HUDEP-2 (cell line): ENCODE measurements at regions not wholly inside any gene's neighbourhood (a gene's known extent, or its start where the extent isn't known, plus 50 kb on each side); places are given as distances from the start of the nearest gene placed in this dataset.
"Not testable (repeated sequence)": the region's sequence is repeated elsewhere in the genome, so short reads cannot be mapped to it uniquely, and the experiment has no call there.

Experiments used
- DNase-seq, 76 experiments: peaks; one replicate each; lab custom pipeline; 2025; ENCODE audit not compliant: unreplicated experiment in 76 of 76; lab: John Stamatoyannopoulos, UW

DNA sequence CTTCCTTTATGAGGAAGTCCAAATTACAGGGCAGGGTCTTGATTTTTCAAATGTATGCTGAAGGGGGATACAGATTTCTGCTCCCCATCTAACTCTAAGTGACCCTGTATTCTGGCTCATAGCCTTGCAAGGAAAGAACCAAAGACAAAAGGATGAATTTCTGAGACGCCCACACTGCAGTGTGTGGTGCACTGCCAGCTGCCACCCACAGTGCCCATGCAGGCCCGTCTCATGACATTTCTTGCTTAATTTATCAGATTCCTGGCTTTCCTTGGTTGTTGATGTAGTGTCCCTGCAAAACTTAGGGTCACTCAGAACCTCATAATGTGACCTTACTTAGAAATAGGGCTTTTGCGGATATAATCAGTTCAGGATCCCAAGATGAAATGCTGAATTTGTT, 68.0 kb downstream of the CBLN4 start:
- no peak for DNase-seq

DNA sequence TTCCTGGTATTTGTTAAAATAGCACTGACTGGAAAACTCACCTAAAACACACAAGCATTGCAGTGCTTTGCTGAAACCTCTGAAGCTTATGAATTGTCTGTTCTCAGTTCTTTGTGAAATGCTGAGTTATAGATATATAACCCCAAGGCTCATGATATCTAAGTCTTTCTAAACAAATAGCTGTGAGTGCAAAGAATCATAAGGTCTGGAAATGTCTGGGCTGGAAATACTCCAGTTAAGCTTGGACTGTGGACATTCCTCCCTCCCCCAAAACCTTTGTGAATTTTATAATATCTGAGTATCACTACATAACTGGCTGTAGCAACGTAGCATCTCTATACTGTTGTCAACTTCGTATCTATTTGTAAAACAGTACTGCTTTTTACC, 69.1 kb downstream of the CBLN4 start:
- DNase-seq = no peak

DNA sequence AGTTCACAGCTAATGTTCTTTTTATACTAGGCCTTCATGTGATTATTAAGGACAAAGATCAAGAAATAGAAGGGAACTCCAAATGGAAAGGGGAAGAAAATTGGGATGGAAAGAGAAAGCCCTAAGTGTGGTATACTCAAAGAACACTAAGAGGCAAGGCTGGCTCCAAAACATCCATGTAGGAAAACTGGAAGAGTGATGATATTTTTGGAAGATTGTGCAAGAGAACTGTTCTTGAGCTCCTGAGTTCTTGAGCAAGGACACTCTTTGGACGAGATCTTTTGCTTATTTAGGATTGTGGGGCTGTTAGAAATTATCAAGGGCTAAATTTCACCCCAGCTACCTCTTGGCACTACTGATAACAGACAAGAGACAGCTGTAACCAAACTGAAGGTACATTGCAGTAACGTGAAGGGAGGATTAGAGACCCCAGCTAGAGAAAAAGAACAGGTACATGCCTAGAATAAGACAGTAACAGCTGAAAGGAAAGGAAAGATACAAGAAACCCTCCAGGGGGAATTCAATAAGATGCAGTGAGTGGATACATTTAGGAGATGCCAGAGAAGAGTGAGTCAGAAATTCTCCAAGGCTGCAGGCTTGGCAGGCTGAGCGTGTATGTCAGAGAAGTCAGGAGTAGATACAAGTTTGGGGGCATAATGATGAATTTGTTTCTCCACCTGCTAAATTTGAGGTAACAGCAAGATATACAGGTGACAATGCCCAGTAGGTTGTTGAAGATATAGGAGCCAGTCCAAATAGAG, 69.7 kb downstream of the CBLN4 start:
- no peak for DNase-seq

DNA sequence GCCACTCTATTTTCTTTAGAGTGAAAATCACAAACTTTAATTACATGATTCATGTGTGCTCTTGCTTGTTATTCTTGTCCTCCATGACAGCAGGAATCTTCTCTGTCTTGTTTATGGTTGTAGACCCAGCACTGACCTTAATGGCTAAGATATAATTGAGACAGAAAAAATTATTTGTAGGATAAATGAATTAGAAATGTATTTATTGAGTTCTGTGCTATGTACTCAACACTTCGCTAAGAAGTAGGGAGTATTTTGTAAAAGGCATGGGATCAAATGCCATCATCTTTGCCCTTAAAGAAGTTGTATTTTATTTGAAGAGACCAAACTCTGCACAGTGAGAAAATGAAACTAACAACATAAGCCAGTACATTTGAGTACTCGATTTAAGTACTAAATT, 71.2 kb downstream of the CBLN4 start:
- DNase-seq = no peak

DNA sequence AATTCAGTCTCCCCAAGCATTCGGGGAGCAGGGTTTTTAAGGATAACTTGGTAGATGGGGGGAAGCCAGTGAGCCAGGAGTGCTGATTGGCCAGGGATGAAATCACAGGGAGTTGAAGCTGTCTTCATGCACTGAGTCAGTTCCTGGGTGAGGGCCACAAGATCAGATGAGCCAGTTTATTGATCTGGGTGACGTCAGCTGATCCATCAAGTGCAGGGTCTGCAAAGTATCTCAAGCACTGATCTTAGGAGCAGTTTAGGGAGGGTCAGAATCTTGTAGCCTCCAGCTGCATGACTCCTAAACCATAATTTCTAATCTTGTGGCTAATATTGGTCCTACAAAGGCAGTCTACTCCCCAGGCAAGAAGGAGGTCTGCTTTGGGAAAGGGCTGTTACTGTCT, 74.4 kb downstream of the CBLN4 start:
- not testable (repeated sequence) for DNase-seq

DNA sequence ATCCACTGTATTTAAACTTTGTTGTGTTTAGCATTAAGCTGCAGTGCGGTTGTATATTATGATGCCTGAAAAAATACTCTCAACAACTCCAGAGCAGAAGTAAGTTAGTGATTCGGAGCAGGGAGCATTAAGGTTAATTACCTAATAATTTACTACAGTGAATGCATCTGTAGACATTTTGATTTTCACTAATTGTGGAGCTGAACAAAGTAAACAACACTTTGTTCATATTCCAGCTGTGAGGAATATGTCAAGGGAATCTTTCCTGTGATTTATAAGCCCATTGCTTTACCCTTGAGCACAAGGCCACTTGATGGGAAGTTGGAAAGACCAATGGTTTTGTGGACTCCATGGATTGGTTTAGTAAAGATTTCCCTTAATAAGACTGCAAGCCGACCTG, 77.1 kb downstream of the CBLN4 start:
- DNase-seq = no peak

DNA sequence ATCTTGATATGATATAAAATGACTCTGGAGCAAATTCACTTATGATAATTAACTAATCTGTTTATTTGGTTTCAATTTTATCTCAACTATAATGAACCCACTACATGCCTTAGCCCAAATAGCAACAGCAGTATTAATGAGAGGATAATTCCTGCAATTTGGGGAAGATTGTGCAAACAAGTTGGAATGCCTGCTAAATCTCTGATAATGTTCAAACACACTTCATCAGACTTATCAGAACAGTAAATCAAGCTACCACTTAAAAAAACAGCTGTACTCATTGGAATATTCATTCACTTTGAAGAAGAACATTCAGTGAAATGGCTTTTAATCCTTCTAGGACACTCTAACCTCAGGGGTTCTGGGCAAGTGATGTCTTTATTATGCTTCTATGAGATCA, 85.4 kb downstream of the CBLN4 start:
- no peak for DNase-seq

DNA sequence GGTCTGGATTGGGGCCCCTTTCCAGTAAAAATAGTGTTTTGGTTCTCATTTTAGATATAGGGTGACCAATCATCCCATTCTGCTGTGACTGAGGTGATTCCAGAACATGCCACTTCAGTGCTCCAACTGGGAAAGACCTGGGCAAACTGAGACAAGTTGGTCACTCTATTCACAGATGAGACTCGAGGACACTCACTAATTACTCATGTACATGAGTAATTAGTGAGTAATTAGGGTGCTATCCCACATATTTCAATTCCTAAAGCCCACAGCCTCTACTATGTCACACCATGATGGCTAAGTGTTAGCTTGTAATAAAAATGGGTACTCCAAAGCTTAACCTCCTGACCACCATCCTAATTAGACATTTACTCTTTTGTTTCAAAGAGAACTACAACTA, 86.0 kb downstream of the CBLN4 start:
- DNase-seq = no peak

DNA sequence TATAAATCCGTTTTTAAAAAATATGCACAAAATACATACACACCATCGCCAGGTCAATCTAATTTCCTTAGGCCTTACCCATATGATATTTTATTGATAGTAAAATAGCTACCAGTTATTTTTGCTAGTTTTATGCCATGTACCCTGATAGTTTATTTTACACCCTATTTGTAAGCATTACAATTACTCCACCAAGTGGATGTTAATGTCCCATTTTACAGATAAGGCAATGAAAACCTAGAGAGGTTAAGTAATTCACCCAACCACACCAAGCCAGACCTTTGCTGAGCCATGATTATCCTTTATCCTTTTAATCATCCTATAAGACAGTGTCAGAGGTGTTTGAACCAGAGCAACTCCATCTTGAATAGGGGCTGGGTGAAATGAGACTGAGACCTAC, 86.8 kb downstream of the CBLN4 start:
- DNase-seq = no peak

DNA sequence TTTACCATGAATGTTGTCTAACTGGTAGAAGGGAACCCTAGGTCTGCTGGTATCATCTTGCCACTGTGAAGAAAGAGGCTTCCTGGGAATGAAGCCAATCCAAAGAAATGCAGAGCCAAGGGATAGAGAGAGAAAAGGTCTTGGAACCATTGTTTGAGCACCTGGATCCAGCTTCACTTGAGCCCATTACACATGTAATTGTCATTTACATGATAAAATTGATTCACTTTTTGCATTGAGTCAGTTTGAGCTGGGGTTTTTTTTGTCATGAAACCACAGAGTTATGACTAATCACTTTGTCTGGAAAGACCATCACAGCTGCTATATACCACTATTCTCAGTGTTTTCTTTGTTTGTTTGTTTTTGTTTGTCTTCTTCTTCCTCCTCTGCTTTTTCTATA, 112.3 kb downstream of the CBLN4 start:
- no peak for DNase-seq

DNA sequence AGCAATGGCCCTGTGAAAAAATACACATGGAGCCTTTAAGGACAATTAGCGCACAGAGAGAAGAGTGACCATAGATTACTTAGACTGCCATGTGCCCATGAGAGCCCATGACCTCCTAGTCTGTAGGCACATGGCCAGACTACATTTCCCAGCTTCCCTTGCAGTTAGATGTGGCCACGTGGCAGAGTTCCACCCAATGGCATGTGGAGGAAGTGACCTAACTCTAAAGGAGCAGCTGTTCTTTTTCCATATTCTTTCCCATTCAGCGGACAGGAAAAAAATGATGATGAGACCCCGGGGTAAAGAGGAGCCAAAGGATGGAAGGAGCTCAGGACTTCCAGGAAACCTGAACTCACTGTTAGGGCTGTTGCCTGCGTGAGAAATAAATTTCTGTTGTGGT, 116.6 kb downstream of the CBLN4 start:
- no peak for DNase-seq

DNA sequence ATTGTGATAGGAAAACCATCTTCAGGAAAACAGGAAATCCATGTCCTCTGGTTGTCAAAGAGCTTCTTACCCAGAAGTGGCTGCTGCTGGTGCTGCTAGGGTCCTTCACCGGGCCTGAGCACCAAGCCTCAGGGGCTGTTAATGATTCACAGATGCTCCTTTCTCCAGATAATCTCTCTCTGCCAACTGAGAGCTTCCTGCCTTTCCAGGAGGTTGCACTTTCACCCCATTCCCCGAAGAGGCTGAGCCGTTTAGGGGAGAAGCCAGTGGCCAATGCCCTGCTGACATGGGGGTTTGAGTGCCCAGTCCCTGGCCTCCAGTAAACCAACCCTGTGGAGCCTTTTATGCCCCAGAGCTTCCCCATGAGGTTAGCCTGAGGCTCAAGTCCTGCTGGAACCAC, 122.4 kb downstream of the CBLN4 start:
- DNase-seq = no peak

DNA sequence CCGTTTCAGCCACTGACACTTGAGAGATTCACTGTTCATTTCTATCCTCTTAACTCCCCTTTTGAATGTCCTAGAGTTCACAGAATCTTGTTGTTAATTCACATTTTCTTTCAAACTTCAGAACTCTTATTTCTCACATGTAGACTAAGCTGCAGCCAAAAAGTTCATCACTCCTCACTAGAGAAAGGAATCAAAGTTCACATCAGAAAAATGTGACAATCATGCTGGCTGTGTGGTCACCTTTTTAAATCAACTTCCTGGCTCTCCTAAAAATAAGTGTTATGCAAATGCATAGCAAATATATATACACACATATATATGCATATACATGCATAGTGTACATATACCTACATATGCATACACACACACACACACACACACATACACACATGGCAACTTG, 123.0 kb downstream of the CBLN4 start:
- DNase-seq = no peak

DNA sequence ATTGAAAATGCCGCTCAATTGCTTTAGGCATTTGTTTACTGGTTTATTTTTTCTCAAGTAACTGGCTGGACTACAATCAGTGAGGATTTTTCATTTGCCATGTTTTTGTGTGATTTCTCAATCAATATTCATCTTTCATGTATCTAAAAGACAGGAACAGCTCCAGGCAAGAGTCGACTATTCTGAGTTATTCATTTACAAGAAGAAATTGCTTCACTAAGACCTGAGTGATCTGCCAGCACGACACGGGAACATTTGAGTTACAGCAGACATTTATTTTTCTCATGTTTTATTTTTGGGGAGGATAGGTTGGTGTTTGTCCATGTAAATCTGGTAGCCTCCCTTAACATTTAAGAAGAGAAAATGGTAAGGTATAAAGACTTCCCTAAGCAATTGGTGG, 124.1 kb downstream of the CBLN4 start:
- no peak for DNase-seq

DNA sequence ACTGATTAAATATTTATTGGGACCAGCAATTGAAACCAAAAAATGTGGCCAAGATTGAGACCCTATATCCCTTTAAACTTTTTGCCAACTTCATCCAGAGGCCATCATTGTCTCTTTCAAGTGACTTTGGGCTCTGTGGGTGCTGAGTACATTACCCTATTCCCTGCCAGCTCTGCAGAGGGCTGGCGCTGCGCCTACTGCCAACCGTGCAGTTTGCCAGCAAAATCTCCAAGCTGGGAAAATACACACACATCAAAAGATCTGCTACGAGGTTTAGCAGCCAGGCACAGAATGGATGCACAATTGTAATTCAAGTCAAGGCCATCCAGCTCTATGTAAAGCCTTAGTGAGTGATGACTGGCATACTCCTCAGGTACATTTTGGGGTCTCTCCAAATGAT, 125.0 kb downstream of the CBLN4 start:
- no peak for DNase-seq

DNA sequence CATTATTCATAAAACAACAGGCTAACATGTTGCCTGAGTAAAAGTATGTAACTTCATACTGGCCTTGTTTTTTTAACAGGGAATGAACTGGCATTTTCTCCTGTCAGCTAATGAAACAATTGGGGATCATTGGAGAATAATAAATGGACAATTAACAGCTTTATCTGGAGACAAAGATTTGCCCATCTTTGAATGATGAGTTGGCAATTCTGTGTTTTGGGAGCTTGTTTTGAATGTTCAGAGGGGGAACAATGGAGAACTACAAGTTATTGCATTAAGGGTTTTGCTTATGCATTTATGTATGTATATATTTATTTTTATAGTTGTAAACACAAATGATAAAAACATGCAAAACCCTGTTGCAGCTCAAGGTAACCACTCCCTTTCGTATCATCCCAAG, 150.3 kb downstream of the CBLN4 start:
- no peak for DNase-seq

DNA sequence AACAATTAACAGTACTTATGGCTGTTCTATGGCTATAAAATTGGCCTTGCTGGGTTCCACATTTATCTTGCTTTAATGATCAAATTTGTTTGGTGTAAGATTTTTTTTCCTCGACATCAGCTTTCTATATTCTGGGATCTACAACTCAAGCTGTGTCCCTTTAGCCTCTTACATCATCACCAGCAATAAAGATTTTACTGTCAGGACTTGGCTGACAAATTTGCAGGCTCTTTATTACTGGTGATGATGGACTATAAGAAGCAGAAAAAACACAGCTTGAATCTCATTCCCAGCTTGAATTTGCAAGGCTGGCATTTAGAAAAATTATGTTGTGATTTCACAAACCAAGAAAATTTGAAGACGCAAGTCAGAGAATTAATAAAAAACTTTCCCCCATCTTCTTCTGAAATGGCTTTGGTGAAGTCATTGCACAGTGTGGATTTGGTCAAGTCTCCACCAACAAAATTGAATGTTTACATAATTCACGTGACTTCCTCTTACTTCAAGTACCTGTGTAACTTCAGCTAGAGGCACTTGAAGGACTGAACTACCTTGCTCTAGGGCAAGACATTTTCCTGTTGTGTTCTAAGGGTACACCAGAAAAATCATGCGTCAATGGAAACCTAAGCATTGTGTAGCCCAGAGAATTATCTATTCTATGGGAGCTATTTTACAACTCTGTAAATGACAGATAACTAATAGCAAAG, 175.0 kb downstream of the CBLN4 start:
- no peak for DNase-seq

DNA sequence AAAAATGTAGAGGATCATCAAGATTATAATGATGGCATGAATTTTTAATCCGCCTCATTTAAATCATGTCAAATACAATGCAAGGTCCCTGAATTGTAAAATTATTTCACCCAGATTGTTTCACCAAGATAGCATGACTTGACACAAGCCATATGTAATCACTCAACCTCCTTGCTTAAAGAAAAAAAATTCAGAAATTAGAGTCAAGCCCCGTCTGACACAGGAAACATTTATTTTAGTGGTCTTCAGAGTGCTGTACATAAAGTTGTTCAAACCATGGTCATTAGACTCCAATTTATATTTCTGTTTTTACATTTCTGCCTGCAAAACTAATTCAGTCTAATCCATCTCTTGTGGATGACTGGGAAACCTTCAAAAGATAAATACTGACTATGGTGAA, 200.2 kb downstream of the CBLN4 start:
- DNase-seq = no peak

DNA sequence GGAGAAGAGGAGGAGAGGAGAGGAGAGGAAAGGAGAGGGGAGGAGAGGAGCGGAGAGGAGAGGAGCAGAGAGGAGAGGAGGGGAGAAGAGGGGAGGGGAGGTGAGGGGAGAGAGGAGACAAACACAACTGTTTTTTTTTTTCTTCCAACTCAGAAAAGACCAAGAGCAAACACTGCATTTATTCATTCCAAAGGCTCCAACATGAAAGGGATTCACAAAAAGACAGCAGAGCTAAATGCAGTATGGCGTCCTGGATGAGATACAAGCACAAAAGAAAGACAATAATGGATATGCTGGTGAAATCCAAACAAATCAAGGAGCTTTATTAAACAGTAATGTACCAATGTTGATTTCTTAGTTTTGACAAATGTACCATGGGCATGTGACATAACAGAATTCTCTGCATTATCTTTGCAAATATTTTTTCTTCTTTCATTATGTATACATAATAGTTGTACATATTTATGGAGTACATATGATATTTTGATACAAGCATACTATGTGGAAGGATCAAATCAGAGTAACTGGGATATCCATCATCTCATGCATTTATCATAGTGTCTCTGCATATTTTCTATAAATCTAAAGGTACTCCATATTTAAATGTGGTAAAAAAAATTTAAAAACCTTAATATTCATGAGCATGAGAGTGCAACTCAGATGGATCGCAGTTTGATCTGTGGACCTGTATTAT, 204.6 kb downstream of the CBLN4 start:
- no peak for DNase-seq

DNA sequence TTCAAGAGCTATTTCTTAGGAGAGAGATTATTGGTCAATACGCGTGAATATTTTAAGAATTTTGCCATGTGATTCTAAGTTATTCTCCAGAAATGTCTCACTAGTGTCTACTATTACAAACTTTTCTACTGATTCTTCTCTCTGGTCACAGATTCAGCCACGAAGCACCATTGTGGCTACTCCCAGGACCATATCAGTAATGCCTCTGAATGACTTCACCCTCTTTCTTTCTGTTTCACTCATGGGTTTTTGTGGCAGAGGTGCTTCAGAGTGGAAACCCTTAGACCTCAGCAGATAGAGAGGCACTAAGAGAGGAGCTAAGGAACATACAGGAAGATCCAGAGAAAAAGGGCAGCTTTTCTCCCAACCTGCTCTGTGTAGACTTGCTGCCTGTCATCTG, 211.3 kb downstream of the CBLN4 start:
- no peak for DNase-seq

DNA sequence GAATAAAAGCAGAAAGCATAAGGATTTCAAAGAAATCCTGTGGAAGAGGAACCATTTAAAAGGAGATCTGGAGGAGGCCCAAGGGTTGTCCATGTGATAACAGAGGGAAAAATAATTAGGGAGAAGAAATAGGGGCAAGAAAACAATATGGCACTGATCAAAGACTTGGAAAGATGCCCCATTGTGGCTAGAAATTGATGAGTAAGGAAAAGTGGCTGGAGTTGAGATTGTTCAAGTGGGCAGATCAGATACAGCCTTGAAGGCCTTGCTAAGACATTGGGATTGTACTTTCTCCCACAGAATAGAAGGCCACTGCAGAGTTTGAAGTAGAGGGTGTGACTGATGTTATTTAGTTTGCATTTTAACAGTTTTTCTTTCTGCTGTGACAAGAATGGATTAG, 213.3 kb downstream of the CBLN4 start:
- DNase-seq = no peak

DNA sequence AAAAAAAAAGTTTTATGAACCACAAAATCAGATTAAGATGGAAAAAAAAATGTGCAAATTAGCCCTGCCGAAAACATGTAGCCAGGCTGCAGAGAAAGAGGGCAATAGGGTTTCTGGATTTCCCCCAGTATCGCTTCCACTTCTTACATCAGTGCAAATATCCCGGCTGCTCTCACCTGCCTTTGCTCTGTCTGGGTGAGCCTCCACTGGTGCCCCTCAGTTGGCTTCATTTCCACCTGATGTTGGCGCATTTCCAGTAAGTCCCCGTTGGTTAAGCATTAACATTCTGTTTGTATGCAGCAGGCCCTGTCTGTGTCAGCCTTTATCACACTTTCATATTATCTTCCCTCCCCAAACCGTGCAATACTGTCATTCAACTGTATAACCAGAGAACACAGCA, 215.1 kb downstream of the CBLN4 start:
- no peak for DNase-seq
